RWPE1 (cell line): ENCODE measurements at regions not wholly inside any gene's neighbourhood (a gene's known extent, or its start where the extent isn't known, plus 50 kb on each side); places are given as distances from the start of the nearest gene placed in this dataset.

Source experiments
- CTCF ChIA-PET: fragments of 350-600 bp; sonication (Branson Sonifier 250); formaldehyde crosslinking; extraction: SDS; loops from one replicate; lab custom pipeline; 2021; lab: Yijun Ruan, JAX
- POLR2A ChIA-PET: fragments of 400-600 bp; formaldehyde crosslinking; extraction: SDS; loops from one replicate; lab custom pipeline; 2020; ENCODE audit warnings: antibody characterized with exemption; ENCODE audit not compliant: low non-redundant PET; lab: Yijun Ruan, JAX
- DNase-seq: peaks from one replicate; pipeline ENCODE4 v3.0.0; 2012; ENCODE audit warnings: low spot score
- H3K27ac ChIP-seq: fragments of 450-650 bp; 2 replicates; pipeline ENCODE4 v1.5.1; 2017
- TF ChIP-seq, protein P1 (sequence below): fragments of 450-650 bp; conservative IDR thresholded peaks from 2 replicates; pipeline ENCODE4 v1.5.1; 2017; ENCODE audit warnings: low read depth, mild to moderate bottlenecking

DNA sequence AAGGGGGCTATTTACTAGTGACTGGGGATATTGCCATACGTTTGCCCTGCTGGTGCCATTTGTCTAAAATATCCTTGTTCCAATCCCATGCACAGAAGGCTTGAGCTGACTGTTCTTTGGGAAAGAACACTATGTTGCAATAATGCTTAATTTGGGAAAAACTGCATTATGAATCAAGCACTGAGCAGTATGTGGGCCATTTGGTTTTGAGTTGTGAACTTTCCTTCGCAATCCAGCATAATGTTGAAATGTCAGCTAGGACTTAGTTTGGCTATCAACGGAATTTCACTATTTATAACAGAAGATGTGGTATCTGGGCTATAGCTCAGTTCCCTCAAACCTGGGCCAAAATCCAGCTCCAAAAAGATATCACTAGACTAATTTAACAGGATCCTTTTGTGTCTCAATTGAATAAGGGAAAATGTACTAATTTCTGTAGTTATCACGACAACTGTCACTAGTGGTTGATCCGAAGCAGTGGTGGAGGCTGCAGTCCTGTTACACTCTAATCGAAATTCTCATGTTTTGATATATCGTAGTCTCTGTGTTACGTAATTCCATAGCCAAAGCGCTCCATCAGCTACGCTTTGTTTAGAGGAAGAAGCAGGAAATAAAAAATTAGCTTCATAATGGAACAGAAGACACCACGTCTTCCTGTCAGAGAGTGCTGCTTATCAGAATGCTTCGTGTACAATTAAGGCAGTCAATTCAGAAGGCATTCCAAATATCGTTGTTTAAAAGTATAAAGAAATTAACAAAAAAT, 686.8 kb upstream of the SALL3 start:
- ChIA-PET CTCF (no interaction called here), POLR2A (no interaction called here)
- DNase-seq, result no peak
- no peak overlapping the region for H3K27ac ChIP-seq
- TF ChIP-seq, protein P1, sequence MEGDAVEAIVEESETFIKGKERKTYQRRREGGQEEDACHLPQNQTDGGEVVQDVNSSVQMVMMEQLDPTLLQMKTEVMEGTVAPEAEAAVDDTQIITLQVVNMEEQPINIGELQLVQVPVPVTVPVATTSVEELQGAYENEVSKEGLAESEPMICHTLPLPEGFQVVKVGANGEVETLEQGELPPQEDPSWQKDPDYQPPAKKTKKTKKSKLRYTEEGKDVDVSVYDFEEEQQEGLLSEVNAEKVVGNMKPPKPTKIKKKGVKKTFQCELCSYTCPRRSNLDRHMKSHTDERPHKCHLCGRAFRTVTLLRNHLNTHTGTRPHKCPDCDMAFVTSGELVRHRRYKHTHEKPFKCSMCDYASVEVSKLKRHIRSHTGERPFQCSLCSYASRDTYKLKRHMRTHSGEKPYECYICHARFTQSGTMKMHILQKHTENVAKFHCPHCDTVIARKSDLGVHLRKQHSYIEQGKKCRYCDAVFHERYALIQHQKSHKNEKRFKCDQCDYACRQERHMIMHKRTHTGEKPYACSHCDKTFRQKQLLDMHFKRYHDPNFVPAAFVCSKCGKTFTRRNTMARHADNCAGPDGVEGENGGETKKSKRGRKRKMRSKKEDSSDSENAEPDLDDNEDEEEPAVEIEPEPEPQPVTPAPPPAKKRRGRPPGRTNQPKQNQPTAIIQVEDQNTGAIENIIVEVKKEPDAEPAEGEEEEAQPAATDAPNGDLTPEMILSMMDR, result no peak

DNA sequence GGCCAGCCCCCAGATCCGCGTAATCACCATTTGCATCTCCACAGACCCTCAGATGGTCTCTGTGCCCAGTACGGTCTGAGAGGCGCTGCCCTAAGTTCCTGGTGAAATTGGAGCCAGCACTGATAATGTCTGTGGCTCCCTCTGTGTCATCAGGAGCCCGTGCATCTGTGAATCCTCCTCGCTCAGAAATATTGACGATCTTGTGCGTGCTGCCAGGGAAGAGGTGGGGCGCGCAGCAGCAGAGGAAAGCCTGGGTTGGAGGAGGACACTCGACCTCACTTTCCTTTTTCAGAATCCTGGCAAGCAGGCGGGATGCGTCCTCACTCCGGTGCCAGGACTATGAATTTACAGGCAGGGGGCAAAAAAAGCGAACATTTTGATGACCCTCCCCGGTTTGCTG, 686.1 kb upstream of the SALL3 start:
- POLR2A ChIA-PET, result no interaction called here

DNA sequence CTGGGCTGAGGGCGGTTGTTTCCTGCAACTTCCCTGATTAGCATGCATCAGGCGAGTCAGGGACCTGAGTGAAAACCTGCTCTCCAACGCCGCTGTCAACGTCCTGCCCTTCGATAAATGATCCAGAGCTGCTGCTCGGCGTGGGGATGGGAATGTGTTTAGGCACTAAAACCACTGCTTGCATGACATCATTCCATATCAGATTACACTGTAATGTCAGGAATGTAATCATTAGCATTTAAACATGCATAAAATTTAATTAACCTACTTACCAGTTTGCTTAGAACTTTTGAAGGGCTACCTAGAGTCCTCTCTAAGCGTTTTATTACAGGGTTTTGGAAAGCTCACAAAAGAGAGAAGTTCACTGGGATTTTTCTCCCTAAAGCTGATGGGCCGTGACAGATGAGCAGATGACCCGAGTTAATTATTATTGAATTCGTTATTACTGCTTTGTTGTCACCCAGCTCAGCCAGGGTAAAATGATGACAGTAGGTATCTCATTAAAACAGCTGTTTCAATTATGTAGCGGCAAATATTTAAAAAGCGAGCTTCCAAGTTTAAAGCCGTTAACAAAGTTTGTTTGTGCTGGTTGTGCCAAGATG, 685.6 kb upstream of the SALL3 start:
- DNase-seq, result no peak
- TF ChIP-seq, protein P1, result no peak
- no peak overlapping the region for H3K27ac ChIP-seq
- POLR2A ChIA-PET, result no interaction called here
- CTCF ChIA-PET, result no interaction called here

More for the DNA sequence above, 686.1 kb upstream of the SALL3 start:
- CTCF ChIA-PET, result no interaction called here
- H3K27ac ChIP-seq, result no peak overlapping the region
- TF ChIP-seq, protein P1, result no peak
- no peak for DNase-seq

DNA sequence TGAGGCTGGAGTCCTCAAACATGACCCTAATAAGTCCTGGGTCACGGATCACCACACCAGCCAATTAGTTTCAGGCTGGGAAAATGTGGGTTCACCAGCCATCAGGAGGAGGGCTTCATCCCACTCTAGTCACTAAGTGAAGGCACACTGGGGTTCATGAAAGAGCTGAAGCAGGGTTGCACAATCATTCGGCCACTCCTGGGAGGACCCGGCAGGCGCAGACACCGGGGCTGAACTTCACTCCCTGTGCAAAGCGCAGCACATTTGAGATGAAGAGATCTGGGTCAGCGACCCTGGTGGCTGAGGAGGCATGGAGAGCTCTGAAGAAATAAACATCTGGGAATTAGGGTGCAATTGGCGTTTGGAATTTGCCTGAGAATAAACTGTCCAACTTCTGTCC, 684.4 kb upstream of the SALL3 start:
- ChIA-PET CTCF (interaction anchor here (0.7 kb wide), 1 partner anchor 45 kb away, joined by 4 read pairs; no protein-coding TSS in a partner anchor), POLR2A (no interaction called here)
- no peak for DNase-seq
- TF ChIP-seq, protein P1, result no peak
- no peak overlapping the region for H3K27ac ChIP-seq

DNA sequence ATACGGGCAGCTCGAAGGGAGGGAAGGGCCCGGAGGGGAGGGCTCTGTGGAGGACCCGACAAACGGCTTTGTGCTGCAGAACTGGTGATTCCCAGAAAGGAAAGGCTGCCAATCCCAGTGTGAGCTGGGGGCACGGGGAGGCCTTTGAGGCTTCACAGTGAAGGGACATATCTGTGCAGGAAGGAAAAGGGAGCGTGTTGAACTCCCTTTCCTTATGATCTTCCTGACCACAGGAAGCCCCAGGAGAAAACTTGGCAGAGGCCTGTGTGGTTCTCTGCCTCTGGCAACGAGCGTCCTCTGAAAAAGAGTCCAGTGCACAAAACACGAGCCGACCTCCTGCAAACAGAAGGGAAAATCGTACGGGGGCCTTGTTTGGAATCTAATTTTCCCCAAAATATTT, 683.5 kb upstream of the SALL3 start:
- H3K27ac ChIP-seq, result no peak overlapping the region
- DNase-seq, result no peak
- TF ChIP-seq, protein P1, result no peak
- ChIA-PET CTCF (no interaction called here), POLR2A (no interaction called here)

DNA sequence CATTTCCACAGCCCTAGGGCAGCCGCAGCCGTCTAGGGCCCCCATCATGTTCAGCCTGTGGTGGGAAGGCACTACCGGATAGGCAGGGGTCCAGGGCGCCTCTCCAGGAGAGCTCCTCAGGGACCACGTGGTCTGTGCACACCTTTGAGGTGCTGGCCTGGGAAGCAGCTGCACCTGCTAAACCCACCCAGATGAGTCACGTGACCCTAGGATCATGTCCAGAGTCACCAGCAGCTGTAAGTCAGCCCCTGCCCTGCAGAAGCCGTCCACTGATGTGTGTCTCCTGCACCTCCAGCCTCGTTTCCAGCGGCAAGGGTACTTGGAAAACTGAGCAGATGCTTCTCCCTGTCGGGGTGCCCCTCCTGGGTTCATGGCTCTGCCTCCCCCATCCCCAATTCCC, 682.6 kb upstream of the SALL3 start:
- H3K27ac ChIP-seq, result no peak overlapping the region
- ChIA-PET CTCF (no interaction called here), POLR2A (no interaction called here)
- no peak for DNase-seq
- TF ChIP-seq, protein P1, result no peak
